NCI-H510A treated with DMSO at 0.1 percent for 48 hours (cell line): ENCODE measurements at regions not wholly inside any gene's neighbourhood (a gene's known extent, or its start where the extent isn't known, plus 50 kb on each side); places are given as distances from the start of the nearest gene placed in this dataset.
"Not testable (repeated sequence)": the region's sequence is repeated elsewhere in the genome, so short reads cannot be mapped to it uniquely, and the experiment has no call there.

Experiments used
- DNase-seq: peaks from one replicate; lab custom pipeline; 2025; lab: John Stamatoyannopoulos, UW

DNA sequence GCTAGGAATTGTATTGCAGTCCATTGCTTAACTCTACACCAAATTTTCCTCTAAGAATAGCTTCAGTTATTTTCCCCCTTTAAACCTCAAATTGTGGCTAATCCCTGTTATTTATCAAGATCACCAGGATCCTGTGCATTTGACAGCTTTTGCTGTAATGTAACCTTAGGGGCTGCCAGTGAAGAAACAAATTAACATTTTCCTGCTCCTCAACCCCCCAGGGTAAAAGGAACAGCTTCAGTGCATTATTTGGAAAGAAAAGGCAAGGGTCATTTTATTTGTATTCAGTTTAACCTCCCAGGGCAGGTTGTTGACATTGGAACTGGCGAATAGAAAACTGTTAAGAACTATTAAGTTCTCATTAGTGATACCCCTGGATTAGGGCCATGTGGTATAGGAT, 57.0 kb downstream of the PCDH20 start:
- no peak for DNase-seq

DNA sequence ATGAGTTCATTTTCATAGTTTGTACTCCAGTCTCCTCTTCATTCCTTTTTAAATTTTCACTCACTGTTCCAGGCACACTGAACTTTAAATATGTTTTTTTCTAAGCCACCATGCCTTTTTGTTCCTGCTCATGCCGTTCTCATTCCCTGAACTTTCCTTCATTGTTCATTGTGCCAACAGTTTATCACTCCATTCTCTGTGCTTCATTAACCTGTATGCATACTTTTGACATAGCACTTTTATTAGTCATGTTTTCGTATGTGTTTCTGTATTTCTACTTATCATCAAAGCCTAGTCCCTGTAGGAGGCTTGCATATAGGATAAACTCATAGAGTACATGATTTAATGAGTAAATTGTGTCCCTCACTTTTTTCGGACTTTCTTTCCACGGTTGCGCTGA, 65.3 kb downstream of the PCDH20 start:
- no peak for DNase-seq

DNA sequence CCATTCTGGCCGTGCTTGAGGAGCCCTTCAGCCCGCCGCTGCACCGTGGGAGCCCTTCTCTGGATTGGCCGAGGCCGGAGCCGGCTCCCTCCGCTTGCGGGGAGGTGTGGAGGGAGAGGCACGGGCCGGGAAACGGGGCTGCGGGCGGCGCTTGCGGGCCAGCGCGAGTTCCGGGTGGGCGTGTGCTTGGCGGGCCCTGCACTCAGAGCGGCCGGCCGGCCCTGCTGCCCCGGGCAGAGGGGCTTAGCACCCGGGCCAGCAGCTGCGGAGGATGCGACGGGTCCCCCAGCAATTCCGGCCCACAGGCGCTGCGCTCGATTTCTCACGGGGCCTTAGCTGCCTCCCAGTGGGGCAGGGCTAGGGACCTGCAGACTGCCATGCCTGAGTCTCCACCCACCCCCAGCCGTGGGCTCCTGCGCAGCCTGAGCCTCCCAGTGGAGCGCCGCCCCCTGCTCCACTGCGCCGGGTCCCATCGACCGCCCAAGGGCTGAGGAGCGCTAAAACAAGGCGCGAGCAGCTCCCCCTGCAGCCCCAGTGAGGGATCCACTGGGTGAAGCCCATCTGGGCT, 76.5 kb downstream of the PCDH20 start:
- DNase-seq: no peak

DNA sequence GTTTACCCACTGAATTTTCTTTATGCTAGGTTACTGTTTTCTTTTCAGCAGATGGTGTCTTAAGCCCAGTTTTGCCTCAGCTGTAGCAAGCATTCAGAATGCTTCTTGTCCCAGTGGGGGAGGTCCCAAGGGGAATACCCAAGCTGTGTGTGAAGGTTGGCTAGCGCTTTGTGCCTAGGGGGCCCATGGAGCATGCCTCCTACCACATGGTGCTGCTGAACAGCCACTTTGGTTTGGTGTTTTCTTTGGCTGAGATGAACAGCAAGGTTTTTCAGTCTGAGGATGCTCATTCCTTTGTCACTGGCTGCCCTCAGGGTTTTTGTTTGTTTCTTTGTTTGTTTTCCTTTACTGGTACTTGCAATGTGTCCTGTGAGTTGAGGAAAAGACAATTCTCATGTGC, 99.0 kb downstream of the PCDH20 start:
- no peak for DNase-seq

DNA sequence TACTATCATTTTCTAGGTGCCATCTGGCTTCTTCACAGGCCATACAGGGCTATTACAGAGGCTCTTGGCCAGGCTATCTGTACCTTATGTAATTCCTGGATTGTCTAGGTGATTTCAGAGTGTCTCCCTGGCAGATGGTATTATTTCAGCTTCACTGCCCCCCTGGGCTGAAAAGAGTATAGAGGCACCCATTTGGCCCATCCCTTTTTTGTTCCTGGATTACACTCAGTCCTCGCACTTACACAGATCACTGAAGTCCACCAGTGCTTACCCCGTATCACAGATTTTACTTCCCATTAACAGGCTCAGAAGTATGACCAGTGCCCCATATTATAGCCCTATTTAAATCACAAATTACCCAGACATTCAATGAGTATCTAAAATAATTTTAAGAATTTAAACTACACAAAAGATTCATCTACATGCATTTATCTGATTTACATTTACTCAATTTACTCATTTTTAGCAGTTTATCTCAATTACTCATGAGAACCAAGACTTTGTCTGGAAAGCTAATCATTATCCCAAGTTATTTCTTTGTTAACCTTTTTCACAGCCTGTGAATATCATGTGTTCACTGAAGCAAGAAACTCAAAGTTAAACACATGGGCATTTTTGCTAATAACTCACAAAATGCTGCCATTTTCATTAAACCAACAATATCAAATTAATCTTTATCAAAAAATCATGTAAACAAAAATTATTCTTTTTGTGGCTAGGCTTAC, 121.0 kb downstream of the PCDH20 start:
- DNase-seq: no peak

DNA sequence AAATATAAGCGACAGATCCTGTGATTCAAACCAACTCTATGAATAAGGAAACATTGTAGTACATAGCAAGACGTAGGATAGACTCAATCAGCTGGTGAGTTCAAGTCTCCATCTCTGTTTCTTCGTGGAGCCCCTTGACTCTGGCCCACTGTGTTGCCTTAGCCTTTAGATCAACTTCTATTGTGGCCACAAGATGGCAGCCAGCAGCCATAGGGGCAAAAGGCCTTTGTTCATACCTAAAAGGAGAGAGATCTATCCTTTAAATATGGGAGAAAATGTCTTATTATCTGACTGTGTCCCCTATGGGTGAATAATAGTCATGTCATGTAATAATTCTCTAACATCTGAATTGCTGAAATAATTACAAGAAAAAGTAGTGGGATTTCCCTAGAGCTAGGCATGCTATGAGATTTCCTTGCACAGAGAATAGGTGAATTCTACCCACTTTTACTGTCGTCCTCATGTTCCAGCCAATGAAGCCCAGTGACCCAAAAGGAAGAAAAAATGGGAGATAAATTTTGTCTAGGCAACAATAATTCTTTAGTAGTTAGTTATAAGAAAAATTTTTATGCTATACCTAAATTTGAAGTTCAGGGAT, 129.4 kb downstream of the PCDH20 start:
- no peak for DNase-seq

DNA sequence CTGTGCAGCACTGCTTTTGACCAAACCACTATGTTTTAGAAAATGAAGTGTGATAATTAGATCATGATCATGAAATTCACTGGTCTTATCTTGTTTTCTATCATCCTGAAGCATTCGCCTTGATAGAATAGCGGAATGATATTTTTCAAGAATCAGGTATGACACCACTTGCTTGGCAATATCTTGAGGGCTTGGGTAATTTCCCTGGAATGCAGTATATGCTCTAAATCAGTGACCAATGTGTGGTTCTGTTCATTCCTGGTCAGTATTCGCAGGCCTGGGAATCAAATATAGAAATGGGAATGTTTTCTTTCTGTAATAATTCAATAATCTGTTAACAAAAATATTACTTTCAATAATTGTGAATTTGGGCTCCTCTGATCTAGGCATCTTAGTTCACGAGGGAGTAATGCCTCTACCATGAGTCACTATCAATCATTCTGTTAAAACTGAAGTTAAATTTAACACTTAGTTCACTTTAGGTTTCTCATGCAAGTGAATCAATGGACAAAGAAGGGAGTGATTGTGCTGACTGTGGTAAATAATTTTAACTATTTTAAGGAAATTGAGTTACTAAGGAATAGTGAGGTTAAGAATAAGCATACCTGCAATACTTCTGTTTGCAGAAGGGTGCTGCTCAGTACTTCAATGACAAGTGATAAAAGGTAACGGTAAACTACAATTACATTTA, 137.9 kb downstream of the PCDH20 start:
- no peak for DNase-seq

DNA sequence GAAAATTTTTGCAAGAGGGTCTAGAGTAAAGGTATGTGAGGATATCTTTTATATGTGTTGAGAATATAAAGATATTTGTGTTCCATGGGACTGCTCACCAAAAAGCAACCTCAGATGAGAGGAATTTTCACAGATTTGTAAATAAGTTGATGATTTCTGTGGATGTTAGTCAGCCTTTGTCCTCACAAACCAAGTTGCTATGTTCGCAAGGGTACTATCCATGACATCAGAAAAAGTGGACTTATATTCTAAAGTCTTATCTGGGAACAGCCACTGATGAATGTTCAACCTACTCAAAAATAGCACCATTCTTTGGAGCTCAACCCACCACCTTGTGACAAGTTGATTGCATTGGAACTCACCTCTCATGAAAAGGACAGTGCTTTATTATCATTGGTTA, 138.6 kb downstream of the PCDH20 start:
- no peak for DNase-seq

DNA sequence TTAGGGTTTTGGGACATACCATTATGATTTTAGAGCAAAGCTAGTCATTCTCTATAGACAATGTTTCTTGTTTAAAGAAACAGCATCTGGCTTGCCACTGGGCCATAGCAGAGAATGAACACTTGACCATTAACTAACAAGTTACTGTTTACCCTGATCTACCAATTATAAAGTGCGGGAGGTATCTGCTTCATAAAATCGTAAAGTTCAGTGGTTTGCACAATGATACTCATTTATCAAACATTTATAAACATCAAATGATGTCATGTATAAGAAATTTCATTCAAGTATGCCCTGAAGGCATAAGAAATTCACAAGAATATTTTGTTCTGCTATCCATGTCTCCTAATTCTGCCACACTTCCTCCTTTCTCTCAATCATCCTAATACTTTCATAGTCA, 139.2 kb downstream of the PCDH20 start:
- no peak for DNase-seq

DNA sequence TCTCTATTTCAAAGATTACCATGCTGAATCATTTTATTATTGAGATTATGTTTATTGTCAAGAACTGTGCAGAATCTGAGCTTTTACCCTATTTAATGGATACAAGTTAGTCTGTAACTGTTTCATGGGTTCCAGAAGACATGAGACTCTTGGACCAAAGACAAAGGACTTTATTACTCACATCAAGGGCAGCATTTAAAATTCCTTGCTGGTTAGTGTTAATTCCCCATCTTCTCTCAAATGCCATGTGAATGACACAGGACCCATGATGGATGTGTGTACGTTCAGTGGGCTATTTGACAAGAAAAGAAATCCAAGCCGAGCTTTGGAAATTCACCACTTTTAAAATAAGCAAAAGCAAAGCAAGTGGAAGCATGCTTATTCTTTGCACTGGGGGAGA, 139.9 kb downstream of the PCDH20 start:
- DNase-seq: no peak

DNA sequence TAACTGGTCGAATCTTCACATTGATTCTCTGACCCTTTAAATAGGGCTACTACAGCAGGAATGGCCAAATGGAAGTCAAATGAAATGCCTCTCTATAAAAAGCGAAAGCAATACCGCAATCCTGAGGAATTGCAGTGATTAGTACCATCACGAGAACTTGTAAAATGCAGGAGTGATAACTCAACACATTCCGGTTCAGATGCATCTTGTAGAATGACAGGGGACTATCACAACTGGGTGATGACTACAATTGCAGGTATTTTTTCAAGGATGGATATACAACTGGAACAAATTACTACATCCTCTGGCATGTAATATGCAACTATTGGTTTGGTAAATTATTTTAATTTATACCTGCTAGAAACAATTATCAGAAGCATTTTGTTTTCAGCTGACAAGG, 140.4 kb downstream of the PCDH20 start:
- no peak for DNase-seq

DNA sequence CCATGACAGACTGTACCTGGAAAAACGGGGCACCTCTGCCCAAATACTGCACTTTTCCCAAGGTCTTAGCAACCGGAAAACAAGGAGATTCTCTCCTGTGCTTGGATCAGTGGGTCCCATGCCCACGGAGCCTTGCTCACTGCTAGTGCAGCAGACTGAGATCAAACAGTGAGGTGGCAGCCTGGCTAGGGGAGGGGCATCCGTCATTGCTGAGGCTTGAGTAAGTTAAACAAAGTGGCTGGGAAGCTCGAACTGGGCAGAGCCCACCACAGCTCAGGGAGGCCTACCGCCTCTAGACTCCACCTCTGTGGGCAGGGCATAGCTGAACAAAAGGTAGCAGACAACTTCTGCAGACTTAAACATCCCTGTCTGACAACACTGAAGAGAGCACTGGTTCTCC, 148.8 kb downstream of the PCDH20 start:
- not testable (repeated sequence) for DNase-seq

DNA sequence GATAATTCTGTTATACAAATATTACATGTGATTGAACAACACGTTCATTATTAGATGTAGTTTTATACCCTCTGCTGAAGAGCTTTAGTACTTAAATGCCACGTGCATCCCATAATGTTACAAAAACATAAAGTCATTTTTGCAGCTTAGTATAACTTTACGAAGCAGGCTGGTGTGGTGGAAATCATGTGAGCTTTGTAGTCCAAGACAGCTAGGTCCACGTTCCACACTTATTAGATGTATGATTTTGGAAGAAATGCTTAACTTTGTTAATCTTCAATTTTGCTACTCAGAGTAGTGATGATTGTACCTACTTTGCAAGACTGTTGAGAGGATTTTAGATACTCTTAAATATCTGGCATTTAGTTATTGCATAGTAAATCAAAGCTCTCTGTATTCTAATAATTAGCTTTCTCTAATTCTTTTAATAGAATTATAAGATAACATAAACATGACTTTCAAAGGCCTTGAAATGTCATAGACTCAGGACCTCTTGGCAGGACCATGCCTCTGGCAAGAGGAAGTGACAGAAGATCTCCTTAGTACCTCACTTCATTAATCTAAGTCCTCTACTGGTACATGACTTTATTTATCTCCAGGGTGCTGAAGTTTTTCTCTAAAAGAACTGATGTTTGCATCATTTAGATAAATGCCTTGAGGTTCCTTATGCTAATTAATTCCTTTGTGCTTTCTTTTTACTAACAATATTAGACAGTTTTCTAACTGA, 153.7 kb downstream of the PCDH20 start:
- no peak for DNase-seq

DNA sequence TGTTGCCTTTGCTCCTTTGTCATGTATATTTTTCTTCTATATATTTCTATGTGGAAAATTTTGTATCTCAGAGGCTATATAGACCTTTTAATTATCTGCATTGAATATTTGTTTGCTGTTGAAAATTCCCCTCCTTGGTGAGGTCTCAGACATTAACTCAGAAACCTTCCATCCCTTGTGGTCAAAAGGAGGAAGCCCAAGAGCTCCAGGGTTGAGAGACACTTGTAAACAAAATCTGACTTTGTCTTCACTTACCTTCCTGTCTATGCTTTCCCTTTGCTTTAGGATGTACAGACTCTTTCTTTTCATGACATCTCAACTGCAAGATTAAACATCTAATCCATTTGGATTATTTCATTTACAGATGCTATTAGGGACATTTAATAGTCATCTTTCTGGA, 157.5 kb downstream of the PCDH20 start:
- DNase-seq: no peak

DNA sequence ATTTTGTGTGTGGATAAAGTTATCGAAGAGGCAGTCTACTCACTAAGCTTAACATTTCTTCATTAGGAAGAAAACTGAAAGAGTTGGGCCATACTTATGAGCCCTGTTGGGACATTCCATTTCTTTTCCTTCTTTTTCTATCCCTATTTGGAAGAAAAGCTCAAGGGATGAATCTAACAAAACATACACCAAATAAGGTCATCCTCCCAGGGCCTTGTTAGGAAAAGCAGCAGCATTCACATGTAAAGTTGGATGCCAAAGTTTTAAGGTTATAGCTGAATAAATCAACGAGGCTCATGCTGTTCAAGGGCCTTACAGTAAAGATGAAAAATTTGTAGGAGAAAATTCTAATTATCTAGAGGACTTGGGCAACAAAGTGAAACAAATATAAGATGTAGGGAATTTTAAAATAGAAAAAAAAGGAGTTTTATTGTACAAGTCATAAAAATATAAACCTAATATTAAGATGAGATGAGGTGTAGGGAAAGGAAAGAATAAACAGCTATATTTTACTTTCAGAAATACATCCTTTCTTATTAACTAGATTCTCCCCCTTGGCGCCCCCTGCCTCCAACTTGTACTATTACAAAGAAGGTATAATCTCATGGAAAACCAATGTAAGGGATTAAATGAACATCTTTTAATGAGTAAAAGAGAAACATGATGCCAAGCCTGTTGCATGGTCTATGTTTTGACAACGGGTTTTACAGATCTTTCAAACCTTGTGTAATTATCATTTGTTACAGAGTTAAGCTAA, 160.4 kb downstream of the PCDH20 start:
- DNase-seq: no peak

DNA sequence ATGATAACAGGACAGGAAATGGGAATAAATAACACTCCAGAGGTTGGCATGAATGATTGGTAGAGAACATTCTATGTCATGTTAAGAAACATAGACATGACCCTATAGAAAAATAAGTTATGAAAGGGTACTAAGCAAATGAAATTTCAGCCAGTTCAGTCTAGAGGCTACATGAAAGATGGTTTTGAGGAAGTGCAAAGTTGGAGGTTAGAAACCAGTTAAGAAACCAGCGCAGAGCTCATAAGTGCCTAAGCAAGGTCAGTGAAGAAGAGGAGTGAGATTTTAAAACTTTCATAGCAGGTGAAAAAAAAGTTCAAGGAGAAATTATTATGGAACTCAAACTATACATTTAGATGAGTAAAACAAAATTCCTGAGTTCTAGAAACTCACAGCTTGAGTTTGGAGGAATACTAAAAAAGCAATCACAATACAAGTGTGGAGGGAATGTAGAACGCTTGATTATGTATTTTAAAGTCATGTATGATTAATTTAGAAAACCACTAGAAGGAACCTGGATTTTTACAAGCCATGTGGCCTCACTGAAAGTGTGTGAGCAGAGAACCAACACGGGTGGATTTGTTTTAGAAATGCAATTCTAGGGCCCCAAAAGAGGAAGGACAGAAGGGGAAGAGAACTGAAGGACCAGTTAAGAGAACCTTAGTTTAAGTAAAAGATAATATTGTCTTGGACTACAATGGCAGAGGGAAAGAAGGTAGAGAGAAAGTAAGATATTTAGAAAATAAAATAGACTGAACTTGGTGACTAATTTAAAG, 162.4 kb downstream of the PCDH20 start:
- DNase-seq: no peak

DNA sequence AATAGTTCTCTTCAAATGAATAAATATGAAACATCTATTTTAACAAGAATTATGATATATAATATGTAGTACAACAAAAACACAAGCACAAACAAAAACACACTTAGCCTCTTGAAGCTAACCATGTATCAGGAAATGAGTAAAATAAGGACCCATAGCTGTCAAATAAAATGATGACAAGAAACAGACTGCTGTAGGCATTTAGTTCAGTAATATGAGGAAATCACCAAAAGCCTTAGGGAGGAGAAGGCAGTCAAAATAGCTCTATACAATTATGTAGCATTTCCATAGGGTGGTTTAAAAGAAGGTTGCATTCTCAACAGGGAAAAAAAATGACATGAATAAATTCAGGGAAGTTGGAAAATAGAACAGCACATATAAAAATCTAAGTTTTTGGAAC, 163.4 kb downstream of the PCDH20 start:
- DNase-seq: no peak

DNA sequence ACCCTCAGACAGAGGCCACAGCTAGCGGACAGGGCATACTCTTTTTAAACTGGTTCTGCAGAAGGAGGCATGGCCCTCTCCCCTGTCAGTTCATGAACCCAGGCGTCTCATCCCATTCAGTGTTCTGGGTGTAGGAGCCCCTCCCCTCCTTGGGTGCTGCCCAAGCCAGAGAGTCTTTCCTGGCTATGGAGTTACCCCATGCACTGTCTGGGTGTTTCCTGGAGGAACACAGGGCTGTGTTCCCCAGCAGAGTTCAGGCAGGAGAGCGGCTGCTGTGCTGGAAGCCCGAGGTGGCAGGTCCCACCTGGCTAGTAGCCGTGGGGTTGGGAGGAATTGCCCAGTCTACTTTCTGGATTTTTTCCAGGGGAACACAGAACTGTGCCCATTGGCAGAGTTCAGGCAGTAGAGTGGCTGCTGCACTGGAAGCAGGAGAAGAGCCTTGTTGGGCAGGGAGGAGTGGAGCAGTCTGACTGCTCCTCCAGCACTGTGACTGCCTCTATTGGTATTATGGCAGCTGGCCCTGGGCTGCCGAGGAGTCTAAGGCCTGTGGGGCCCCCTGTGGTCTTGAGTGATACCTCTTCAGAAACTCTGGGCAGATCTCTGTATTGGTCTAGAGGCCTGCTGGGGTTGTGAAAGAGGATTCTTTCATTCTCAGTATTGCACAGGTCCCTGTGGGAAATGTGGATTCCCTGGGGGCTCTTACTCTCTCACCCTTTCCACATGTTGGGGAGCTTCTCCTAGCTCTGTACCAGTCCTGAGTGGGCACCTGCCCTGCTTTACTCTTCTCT, 168.3 kb downstream of the PCDH20 start:
- no peak for DNase-seq

DNA sequence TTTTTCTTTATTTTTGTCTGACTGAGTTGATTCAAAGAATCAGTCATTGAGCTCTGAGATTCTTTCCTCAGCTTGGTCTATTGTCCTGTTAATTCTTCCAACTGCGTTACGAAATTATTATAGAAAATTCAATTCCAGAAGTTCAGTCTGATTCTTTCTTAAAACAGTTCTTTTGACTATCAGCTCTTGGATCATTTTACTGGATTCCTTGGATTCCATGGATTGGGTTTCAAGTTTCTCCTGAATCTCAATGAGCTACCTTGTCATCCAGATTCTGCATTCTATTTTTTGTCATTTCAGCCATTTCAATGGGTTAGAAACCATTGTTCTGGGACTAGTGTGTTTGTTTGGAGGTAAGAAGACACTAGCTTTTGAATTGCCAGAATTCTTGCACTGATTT, 169.3 kb downstream of the PCDH20 start:
- DNase-seq: no peak

DNA sequence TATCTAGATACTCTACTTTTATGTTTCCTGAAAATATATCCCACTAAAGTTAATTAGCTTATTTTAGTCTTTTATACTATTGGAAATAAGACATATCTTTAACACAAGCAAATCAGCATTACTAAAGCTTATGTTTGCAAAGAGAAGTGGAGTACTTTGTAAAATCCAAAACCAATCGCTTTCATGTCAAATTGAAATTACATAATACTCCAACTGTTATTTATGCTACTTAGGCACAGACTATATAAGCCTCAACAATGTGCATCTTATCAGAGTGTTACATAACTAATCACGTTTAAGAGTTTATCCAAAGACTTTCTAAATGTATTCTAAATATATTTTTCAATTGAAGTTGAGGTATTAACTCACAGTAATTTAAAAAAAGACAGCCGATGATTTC, 200.0 kb downstream of the PCDH20 start:
- DNase-seq: no peak
